Fibroblast of skin of left biceps (primary cell): ENCODE measurements at regions not wholly inside any gene's neighbourhood (a gene's known extent, or its start where the extent isn't known, plus 50 kb on each side); places are given as distances from the start of the nearest gene placed in this dataset.
"Not testable (repeated sequence)": the region's sequence is repeated elsewhere in the genome, so short reads cannot be mapped to it uniquely, and the experiment has no call there.

Source experiments
- DNase-seq, 2 experiments: peaks; one replicate each; pipeline ENCODE4 v3.0.0-alpha.2; 2013; ENCODE audit warnings: low read depth in 2 of 2

- DNase-seq = no peak
Observed at GRCh38 chr10:105644978-105645377, 1003.9 kb downstream of the SORCS3 start.

- no peak for DNase-seq
Observed at GRCh38 chr10:105644559-105644958, 1003.5 kb downstream of the SORCS3 start.

DNA sequence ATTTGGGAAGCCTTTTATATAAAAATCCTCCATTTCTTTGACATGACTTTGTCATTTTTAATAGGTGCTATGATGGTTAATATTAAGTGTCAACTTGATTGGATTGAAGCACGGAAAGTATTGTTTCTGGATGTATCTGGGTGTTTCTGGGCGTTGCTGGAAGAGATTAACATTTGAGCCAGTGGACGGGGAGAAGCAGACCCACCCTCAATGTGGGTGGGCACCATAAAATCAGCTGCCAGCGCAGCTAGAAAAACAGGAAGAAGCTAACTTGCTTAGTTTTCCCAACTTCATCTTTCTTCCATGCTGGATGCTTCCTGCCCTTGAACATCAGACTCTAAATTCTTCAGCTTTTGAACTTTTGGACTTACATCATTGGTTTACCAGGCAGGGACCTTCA lies 1003.0 kb downstream of the SORCS3 start:
- no peak for DNase-seq

GRCh38 chr10:105643660-105644059 lies 1002.6 kb downstream of the SORCS3 start:
- DNase-seq = no peak

- DNase-seq = no peak
Observed at GRCh38 chr10:105634281-105634680, 993.2 kb downstream of the SORCS3 start.

GRCh38 chr10:105615715-105616365 lies 974.8 kb downstream of the SORCS3 start:
- no peak for DNase-seq

DNA sequence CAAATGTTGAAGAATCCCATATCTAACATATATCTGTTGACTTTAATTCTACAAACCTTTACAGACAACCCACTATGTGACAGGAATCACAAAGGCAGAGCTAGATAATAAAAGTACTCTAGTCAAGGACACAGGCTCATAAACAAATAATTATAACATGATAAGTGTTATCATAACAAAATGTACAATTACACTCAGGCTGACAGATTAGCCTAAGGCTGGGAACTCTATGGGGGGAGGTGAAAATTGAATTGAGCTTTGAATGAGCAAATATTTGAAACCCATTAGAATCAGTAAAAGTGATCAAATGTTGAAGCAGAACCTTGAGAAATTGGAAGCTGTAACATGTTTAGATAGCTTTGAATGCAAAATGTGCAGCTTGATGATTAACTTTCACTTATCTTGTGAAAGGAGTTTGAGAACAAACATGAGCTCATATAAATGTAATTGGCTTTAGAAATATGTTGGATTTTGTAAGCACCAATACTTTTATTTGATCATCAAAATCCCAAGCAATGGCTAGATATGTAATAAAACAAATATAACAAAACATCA lies 970.2 kb downstream of the SORCS3 start:
- DNase-seq = no peak

- no peak for DNase-seq
Observed at GRCh38 chr10:105609451-105609850, 968.4 kb downstream of the SORCS3 start.

GRCh38 chr10:105605918-105606317 lies 964.8 kb downstream of the SORCS3 start:
- no peak for DNase-seq

DNA sequence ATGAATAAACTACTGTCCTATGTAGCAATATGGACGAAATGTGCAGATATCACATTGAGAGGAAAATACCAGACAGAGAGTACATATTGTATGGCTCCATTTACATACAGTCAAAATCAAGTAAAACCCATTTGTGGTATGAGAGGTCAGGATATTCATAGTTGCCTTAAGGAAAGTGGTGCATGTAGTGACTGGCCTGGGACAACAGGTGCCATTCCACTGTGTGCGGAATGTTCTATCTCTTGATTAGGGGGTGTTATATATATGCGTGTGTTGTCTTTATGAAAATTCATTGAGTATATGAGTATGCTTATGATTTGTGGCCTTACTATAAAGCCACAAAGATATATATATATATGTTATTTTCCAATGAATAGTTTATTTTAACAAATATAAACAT lies 964.0 kb downstream of the SORCS3 start:
- no peak for DNase-seq

- no peak for DNase-seq
Observed at GRCh38 chr10:105598207-105598606, 957.1 kb downstream of the SORCS3 start.

DNA sequence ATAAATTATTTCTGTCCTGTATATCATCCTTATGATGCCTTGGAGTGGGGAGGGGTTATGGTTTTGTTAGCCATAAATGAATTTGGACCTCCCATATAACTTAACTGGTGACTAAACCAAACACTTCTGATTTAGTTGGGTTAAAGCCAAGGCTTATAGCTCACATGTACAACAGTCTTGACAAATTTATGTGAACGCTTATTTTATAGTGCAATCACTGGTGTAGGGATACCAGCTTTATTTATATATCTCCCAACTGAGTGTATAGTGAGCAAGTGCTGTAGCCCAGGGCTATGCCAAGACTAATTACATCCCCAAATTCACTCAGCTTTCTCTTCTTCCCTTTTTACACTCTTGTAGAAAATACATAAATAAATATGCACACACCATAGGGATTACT lies 956.2 kb downstream of the SORCS3 start:
- DNase-seq = no peak

DNA sequence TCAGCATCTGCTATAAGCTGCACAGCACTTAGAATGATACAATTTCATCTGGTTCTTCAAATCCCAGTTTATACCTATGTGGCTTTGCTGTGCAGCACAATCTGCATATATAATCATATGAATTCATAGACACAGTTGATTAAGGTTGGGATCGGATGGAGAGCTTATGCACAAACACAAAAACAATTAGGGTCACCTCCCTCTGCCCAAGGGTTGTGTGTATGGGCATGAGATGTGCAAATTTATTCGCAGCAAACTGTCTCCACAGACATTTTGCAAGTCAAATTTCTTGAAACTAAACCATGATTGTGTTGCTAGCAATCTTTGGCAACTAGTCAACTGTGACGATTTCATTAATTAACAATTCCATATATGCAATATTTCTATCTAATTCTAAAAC lies 955.7 kb downstream of the SORCS3 start:
- DNase-seq = no peak

DNA sequence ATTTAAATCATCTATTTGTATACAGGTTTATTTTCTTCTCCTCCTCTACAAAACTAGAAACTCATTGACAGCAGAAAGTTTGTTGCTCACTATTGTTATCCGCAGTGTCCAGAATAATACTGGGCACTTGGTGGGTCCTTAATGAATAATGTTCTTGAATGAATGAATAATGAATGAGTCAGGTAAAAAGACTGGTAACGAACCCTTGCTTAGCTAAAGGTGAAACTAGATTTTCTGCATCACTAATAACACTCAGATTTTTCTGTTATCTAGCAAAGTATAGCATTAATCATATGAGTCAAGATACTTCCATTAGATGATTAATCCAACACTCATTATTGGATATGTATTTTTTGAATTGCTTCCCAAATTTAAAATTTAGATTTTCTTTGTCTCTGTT lies 953.2 kb downstream of the SORCS3 start:
- DNase-seq = no peak

DNA sequence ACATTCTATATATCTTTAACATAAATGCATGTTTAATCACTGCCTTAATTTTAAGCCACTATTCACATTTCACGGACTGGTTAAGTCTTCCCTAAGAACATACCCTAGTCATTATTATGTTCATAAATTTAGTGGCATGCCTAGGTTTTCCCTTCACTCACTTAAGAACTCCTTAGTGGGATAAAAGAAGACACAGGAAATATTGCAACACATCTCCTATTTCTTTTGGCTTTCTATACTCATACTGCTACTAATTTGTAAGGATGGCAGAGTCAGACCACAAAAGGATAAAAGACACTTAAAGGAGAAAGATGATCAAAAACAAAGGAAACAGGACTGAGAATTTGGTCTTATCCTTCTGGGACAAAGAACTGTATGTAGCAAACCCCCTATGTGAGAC lies 951.4 kb downstream of the SORCS3 start:
- DNase-seq = no peak

DNA sequence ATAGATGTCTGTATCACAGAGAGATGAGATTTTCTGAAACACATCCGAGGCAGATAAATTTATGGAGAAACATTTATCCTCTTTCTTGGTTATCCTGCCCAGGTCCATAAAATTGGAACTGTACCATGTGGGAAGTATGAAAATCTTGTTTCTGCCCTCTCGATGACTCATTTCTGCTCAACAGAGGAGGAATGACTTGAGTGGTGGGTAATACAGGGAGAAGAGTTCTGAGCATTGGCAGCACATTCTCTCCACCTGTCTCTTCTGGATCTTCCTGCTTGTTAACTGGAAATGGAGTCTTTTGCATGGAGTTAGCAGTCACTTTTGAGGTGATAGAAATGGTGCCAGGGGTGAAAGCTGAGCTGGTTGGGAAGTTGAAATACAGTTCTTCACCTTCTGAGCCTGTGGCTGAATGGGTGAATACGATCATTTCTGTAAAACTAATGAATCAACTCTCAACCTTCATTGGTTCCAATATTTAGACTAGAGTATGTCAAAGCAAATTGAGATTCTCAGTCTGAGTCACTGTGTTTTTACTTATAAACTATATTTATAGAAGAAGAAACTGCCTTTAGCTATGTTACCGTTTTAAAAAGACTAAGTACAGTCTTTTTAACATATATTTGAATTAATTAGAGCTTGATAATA lies 945.5 kb downstream of the SORCS3 start:
- DNase-seq = no peak

DNA sequence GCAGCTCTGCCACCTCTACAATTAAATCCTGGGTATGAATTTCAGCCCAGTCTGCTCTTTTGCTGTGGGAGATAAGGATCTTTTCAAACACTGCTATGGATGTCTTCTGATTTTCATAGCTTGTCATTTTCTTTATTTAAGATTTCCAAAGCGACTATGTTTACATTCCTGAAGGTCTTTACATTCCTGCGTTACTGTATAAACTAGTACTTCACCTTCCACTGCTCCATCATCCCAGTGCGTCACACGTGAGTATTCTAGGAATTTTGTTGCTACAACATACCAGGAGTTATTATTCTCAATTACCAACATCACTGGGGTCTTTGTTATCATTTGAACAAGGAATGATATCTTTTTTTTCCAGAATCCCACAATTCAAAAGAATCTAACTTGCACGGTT lies 944.7 kb downstream of the SORCS3 start:
- DNase-seq = no peak

- no peak for DNase-seq
Observed at GRCh38 chr10:105585171-105585570, 944.1 kb downstream of the SORCS3 start.

DNA sequence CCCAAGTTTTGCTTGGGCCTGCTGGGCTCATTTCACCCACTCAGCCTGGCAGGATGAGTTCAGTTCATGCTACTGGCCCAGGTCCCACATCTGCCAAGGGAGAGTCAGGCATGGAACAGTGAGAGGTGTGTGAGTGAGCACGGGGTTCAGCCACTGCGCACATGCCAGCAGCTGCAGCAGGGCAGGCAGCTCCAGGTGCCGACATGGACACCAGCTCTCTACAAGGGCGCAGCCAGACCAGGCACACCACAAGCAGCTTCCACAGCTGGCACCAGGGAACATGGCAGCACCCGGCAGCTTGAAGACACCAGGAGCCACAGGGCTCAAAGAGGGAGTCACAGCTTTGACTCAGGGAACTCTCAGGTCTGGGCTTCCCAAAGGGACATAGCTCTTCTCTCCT lies 938.0 kb downstream of the SORCS3 start:
- no peak for DNase-seq

GRCh38 chr10:105577865-105578607 lies 936.9 kb downstream of the SORCS3 start:
- DNase-seq = no peak

DNA sequence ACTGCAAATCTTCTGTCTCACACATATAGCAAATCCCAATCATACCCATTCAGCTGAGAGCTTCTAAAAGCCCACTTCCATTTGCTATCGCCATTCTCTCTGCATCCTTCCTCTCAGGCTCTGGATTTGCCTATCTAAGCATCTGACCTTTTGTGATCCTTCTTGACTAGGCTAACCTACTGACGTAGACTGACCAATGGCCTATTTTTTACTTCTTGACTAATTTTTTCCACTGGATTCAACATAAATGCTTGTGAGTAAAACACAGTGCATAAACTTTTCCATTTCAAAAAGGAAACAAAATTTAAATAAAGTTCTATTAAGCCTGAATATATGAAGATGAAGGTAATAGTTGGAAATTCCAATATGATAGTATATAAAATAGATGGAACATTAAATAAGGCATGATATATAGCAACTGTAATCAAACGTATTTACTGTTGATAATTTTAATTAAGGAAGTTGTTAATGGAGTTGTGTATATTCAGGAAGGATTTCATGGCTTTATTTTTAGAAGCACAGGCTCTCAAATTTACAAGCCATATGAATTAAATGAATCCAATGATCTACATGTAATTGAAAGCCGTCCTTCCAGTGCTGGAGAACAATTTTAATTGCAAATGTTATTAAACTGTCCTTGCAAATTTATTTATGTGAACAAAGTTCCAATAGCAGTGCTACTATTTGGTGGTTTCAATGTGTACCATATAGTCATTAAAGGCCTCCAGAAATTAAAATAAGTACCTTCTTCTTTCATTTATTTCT lies 918.4 kb downstream of the SORCS3 start:
- no peak for DNase-seq

GRCh38 chr10:105550453-105550852 lies 909.4 kb downstream of the SORCS3 start:
- not testable (repeated sequence) for DNase-seq
